Heart left ventricle (tissue), 13 donors: ENCODE measurements at regions not wholly inside any gene's neighbourhood (a gene's known extent, or its start where the extent isn't known, plus 50 kb on each side); places are given as distances from the start of the nearest gene placed in this dataset.

ENCODE experiments used
- CTCF ChIP-seq, 12 donors: fragments of 200-600 bp; sonication (generic) in 4 of 12; IDR thresholded peaks; one replicate each; pipeline versions ENCODE4 v1.5.0 to v1.8.0; 2018 to 2022; ENCODE audit warnings: antibody characterized with exemption in 12 of 12, mild to moderate bottlenecking in 5 of 12
- POLR2A ChIP-seq, 2 donors: fragments of 450-650 bp; IDR thresholded peaks; one replicate each; pipeline ENCODE4 v1.6.1; 2017; ENCODE audit warnings: antibody characterized with exemption in 2 of 2, mild to moderate bottlenecking in 2 of 2, moderate library complexity in 2 of 2
- donor health status: ischemic (EF 13 %, LVEDD 7.1; RV severe dilation, severe dysfunction).
- donor health status: DM: no; HTN: yes; CAD: no.
- donor health status: DM: no; HTN: no; CAD: no.
- donor health status: ischemic (EF 25% LVEDD 6.9; RV normal size, moderate dysfunction).
- donor health status: ischemic (EF 25% LVEDD 5.7; RV mildly dilated, moderate dysfunction).
- donor health status: ischemic (EF 35%, LVEDD 5.7; RV mildly dilated, moderate dysfunction).
- donor health status: nonischemic (EF 11% LVEDD 7.7; RV severe dilation, severe dysfunction).
- donor health status: DM: yes; HTN: yes; CAD: no.
- donor health status: PGD.
- donor health status: ischemic (EF 29% LVEDD 5.4; RV normal size, mild dysfunction).
- donor health status: nonischemic (EF 23%, LVEDD 6.1; RV moderate dilation, normal function).

- no peak for TF ChIP-seq CTCF (IDR thresholded peaks at IDR 0.05)
- no peak for TF ChIP-seq POLR2A (IDR thresholded peaks at IDR 0.05)
These were observed 371.6 kb downstream of the PRDM2 start for GRCh38 chr1:14071581-14071980.
